HL-60 (cell line): ENCODE measurements at regions not wholly inside any gene's neighbourhood (a gene's known extent, or its start where the extent isn't known, plus 50 kb on each side); places are given as distances from the start of the nearest gene placed in this dataset.

Experiments used
- DNase-seq, 2 experiments: peaks; one replicate each; pipeline ENCODE4 v3.0.0-alpha.2; 2010 to 2020; ENCODE audit warnings: low read depth in 1 of 2, low spot score in 1 of 2
- H3K27ac ChIP-seq: fragments of 250-450 bp; sonication (Bioruptor Pico); replicated peaks from 2 replicates; pipeline ENCODE4 v1.5.1; 2020; ENCODE audit warnings: mild to moderate bottlenecking, moderate library complexity
- H3K27me3 ChIP-seq: fragments of 250-450 bp; sonication (Bioruptor Pico); 2 replicates; pipeline ENCODE4 v1.5.1; 2021; ENCODE audit warnings: mild to moderate bottlenecking, moderate library complexity; ENCODE audit not compliant: insufficient read depth, poor library complexity, severe bottlenecking
- H3K4me3 ChIP-seq: replicated peaks from 2 replicates; pipeline ENCODE4 v1.5.1; 2011; ENCODE audit warnings: mild to moderate bottlenecking, control low read depth, low read length; ENCODE audit not compliant: insufficient read depth
- CTCF ChIP-seq: IDR thresholded peaks from one replicate; pipeline ENCODE4 v1.5.1; 2011; ENCODE audit warnings: low read length, control low read depth, inconsistent platforms; ENCODE audit not compliant: insufficient read depth
- GABPA ChIP-seq: IDR thresholded peaks from 2 replicates; pipeline ENCODE4 v1.6.1; 2012; ENCODE audit warnings: low read depth
- POLR2AphosphoS5 ChIP-seq: IDR thresholded peaks from 2 replicates; pipeline ENCODE4 v1.6.1; 2012; ENCODE audit warnings: low read depth
- REST ChIP-seq: IDR thresholded peaks from 2 replicates; pipeline ENCODE4 v1.6.1; 2012; ENCODE audit warnings: low read depth; ENCODE audit not compliant: insufficient replicate concordance
- SPI1 ChIP-seq: IDR thresholded peaks from 2 replicates; pipeline ENCODE4 v1.6.1; 2012; ENCODE audit warnings: low read depth, mild to moderate bottlenecking, borderline replicate concordance

GRCh38 chr20:54865273-54865672 lies 389.9 kb downstream of the DOK5 start:
- no peak for DNase-seq
- H3K27ac ChIP-seq = no peak overlapping the region
- TF ChIP-seq POLR2AphosphoS5 = no peak
- no peak for TF ChIP-seq CTCF
- TF ChIP-seq SPI1 = no peak
- no peak for TF ChIP-seq GABPA
- no peak for TF ChIP-seq REST
- H3K4me3 ChIP-seq = no peak overlapping the region
- no peaks in the 10 kb centered on the region for H3K27me3 ChIP-seq

- no peak for DNase-seq
- Histone ChIP-seq H3K27ac (no peak overlapping the region), H3K27me3 (no peaks in the 10 kb centered on the region), H3K4me3 (no peak overlapping the region)
- no peak for TF ChIP-seq SPI1
- no peak for TF ChIP-seq REST
- TF ChIP-seq GABPA = no peak
- no peak for TF ChIP-seq POLR2AphosphoS5
- TF ChIP-seq CTCF = no peak
These were observed 385.3 kb downstream of the DOK5 start for GRCh38 chr20:54860716-54861115.

- H3K4me3 ChIP-seq = no peak overlapping the region
- no peak overlapping the region for H3K27ac ChIP-seq
- TF ChIP-seq GABPA (no peak), SPI1 (no peak)
- no peaks in the 10 kb centered on the region for H3K27me3 ChIP-seq
- DNase-seq = no peak
These were observed 380.8 kb downstream of the DOK5 start for GRCh38 chr20:54856202-54856601.

GRCh38 chr20:54849741-54850140 lies 374.3 kb downstream of the DOK5 start:
- Histone ChIP-seq H3K4me3 (no peak overlapping the region), H3K27me3 (no peaks in the 10 kb centered on the region), H3K27ac (no peak overlapping the region)
- TF ChIP-seq REST (no peak), SPI1 (no peak), CTCF (no peak), POLR2AphosphoS5 (no peak), GABPA (no peak)
- DNase-seq = no peak
